CD4-positive, alpha-beta T cell treated with Interleukin-6 at 100 ng/mL for 8 hours (primary cell): ENCODE measurements at regions not wholly inside any gene's neighbourhood (a gene's known extent, or its start where the extent isn't known, plus 50 kb on each side); places are given as distances from the start of the nearest gene placed in this dataset.
"Not testable (repeated sequence)": the region's sequence is repeated elsewhere in the genome, so short reads cannot be mapped to it uniquely, and the experiment has no call there.

Source experiments
- DNase-seq: peaks from one replicate; pipeline ENCODE4 v3.0.0-alpha.2; 2020; ENCODE audit warnings: mixed read lengths, low spot score

DNA sequence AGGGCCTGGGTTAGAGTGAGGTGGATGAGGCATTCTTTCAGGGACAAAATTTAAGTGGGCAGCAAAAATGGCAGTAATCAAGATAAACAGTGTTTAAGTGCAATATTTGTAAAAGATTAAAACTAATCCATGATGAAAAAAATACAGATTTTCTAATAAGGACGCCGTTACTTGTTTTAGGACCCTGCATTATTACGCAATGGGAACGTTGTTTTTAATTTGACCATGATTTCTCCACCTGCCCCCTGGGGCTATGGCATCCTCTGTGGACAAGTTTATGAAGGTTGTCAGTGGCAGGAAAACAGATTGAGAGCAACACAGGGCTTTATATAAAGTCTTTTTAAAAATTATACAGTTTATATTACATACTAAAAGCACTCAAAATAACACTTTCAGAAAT, 380.6 kb upstream of the PHF14 start:
- DNase-seq = no peak

DNA sequence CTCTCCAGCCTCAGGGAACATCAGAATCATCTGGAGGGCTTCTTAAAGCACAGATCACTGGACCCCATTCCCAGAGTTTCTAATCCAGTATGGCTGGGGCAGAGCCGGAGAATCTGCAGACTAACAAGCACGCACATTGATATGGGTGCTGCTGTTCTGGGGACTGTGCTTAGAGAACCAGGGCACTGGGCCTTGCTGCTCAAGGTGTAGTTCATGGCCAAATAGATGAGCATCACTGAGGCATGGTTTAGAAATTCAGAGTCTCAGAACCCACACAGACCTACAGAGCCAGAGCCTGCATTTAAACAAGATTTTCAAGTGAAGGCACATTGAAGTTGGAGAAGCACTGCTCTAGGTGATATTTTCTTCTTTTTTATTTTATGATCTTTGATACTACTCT, 376.8 kb upstream of the PHF14 start:
- DNase-seq = no peak

DNA sequence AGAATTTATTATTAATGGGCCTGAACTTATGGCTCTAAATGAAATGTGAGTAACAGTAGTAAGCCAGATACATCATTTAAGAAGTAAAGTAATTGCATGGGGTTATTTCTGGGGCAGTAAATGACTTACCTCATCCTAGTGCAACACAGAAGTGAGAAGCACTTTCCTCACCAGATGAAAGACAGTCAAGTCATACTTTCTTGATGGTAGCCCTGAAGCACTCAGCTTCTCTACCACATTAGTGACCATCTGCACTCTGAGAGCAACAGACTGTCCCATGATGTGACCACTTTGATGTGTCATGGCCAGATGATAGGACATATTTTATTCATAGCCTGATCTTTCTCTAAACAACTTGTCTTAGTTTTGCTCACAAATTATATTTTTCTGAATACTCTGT, 369.5 kb upstream of the PHF14 start:
- DNase-seq = no peak

DNA sequence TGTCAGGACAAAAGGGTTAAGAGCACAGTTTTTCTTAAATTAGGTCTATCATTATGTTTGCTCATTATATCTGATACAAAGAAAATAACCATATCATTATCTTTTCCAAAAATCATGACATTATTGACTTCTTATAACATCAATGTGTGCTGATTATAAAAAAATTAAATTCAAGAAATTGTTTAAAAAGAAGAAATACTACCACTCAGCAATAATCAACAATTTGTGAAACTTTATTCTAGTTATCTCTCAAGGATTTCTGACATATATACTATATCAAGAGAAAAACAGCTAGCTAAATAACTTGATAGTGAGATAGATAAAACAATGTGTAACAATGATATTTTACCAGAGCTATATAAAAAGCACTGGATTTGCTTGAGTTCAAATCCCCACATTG, 360.7 kb upstream of the PHF14 start:
- no peak for DNase-seq

DNA sequence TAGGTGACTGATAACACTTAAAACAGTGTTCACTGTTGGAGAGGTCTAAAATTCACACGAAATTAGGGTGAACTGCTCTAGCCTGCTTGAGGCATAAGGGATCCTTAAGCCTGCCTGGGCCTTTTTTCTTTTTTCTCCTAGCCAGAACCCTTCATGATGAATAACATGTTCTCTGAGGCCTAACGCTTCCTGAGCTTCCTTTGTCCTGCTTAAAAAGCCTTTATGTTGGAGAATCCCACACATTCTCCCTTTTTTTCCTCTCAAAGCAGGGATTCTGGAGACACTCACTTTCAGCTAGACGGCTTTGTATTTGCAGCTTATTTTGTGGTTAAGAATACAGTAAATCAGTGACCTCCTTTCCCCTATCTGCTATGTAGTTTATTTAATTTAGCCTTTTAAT, 354.7 kb upstream of the PHF14 start:
- DNase-seq = no peak

DNA sequence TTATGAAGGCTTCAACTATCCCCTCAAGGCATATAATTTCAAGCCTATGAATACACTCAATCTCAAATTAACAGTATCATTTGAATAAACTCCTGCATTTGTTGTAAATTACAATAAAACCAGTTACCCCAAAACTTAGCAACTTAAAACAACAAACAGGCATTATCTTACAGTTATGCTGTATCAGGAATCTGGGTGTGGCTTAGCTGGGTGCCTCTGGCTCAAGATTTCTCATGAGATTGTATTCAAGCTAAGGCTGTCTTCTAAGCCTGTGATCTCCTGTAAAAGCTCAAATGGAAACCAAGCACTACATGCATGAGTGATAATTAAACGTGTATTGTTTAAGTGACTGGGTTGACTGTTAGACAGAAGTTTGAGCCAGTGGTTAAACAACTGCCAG, 341.0 kb upstream of the PHF14 start:
- no peak for DNase-seq

DNA sequence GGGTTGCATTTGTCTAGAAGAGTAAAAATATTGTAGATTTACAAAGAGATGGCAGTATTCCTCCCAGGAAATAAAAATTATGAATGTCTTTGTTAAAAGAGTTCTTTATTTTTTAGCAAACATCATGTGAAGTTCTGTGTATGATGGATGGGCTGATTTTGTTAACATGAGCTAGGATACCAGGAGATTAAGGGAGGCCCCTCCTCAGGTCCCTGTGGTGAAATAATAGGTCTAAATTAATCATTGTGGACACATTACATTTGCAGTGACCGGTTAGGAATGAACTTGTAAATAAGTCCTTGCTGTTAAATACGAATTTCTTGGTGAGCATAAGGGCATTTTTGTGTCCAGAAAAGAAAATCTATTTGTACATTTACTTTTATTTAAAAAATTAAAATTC, 339.4 kb upstream of the PHF14 start:
- DNase-seq = no peak

DNA sequence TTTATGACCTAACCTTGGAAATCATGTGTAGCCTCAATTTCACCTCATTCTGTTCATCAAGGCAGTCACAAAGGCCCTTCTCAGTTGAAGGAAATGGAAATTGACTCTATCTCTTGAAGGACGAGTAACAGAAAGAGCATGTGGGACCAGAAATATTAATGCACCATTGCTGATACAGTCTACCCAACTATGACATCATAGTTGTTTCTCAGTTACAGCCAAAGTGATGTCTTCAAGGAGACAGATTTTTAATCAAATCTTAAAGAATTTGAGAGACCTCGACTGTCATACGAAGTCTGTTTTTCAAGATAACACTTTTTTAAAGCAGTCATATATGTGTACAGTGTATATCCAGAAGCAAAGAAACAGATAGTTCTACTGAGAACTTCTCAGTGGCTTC, 335.7 kb upstream of the PHF14 start:
- no peak for DNase-seq

DNA sequence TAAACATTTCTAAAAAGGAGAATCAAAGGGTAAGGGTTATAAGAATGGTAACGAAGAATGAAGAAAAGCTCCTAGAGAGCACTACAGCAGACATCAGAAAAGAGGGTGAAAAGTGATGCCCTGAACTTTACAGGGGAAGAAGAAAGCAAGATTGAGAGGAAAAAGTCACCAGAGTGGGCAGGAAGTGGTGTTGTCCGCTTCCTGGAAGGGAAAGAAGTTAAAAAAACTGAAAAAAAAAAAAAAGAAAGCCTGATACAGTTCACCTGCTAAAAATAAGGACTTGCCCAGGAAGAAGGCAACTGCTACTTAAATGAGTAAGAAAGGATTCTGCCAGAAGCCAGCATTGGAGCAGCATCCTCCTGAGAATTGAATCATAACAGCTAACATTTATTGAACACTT, 330.1 kb upstream of the PHF14 start:
- no peak for DNase-seq

DNA sequence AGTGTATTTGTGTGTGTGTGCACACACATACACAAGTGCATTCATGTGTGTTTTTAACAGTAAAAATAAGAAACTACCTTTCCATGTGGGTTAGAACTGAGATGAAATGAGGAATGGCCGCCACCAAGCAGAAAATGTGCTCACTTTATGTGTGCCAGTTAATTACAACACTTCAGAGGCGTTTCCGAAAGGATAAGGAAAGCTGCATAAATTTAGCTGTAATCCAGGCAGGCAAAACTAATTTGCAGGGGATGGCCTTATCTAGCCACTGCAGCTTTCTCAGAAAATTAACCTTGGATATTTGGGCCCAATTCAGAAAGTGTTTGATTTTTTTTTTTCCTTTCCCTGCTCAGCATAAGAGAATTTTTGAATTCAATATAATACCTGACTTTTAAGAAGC, 328.8 kb upstream of the PHF14 start:
- no peak for DNase-seq

DNA sequence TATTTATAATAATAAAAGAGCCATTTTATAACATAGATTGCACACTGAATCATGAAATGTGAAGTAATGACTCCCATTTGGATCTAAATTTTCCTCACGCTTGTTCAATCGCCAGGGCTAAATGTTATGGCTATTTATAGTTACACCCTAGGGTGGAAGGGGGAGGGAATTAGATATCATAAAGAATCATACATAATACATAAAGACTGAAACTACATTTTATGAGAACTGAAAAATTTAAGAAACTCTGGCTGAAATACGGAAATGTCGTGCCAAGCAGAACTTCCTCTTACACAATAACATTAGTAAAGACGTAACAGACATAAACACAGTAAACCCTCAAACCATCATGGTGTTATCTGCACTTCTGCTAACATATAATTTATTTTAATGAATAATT, 327.5 kb upstream of the PHF14 start:
- DNase-seq = no peak

DNA sequence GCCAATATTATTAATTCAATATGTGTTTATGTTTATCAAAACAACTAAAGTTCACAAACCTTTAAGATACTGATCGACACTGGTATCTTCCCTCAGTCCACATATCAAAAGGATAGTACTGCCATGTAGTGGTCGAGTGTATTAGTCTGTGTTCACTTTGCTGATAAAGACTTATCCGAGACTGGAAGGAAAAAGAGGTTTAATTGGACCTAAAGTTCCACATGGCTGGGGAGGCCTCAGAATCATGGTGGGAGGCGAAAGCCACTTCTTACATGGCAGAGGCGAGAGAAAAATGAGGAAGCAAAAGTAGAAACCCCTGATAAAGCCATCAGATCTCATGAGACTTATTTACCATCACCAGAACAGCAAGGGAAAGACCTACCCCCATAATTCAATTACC, 325.4 kb upstream of the PHF14 start:
- no peak for DNase-seq

DNA sequence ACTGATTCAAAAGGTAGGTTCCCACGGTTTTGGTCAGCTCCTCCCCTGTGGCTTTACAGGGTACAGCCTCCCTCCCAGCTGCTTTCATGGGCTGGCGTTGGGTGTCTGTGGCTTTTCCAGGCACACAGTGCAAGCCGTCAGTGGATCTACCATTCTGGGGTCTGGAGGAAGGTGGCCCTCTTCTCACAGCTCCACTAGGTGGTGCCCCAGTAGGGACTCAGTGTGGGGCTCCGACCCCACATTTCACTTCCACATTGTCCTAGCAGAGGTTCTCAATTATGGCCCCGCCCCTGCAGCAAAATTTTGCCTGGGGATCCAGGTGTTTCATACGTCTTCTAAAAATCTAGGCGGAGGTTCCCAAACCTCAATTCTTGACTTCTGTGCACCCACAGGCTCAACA, 324.6 kb upstream of the PHF14 start:
- DNase-seq = not testable (repeated sequence)

DNA sequence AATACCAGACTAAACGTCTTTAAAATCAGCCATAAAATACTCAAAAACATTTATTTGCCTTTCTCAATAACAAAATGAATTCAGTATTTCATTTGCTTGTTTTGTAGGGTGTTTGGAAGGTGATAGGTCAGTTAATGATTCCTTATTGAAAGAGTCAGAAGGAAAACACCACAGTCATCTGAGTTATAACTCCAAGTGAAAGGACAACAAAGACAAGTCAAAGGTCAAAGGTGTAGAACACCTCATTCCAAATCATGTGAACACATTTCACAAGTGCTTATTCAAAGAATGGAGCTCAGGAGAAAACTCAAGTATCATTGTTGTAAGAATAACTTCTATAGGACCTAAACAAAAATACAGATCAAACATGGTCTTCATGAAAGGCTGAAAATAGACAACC, 318.6 kb upstream of the PHF14 start:
- no peak for DNase-seq

DNA sequence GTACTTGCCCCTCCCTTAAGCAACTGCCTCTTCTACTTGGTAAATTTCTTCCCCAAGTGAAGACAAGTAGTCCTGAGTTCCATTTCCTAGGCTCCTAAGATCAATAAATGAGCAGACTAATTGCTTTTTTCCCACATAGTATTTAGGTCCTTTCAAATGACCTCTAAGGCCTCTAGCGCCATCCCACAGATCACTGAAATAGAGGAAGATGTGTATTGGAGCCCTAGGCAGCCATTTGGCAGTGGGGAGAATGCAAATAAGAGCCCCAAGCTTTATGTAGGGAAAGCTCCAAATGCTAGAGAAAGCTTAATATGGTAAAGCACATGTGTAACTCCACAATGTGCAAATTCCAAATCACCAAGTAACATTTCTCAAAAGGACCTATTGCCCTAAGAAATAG, 316.5 kb upstream of the PHF14 start:
- no peak for DNase-seq

DNA sequence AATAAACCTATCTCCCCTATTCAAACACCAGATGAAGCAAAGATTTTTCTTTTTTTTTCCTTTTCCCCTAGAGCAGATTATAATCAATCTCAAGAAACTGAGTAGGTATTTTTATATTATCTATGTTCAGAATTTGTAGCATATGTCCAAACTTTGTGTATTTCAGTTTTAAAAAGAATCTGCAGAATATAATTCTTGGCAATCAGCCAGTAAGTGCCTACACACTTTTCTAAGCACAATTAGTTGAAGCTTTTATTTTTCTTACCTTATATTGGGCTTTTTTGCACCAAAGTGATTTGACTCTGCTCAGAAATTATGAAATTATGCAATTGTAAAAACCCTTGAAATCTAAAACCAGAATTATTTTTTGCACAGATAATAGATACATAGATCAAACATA, 315.8 kb upstream of the PHF14 start:
- no peak for DNase-seq

DNA sequence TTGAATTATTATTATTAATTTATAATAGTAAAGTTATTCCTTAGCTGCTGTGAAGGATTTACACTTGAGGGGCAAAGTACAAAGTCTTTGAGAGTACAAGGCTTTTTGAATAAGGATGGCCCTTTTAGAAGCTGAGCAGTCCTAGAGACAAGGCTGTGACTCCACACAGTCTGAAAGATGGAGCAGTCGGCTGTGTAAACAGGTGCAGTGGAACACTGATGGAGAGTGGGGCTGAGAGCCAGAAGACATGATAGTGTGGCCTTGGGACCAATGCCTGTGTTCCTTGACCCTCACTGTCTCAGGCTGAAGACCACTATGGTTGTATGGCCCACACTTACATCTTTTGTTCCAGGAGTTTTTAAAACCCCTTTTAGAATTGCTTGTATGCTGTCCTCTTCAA, 311.2 kb upstream of the PHF14 start:
- no peak for DNase-seq

DNA sequence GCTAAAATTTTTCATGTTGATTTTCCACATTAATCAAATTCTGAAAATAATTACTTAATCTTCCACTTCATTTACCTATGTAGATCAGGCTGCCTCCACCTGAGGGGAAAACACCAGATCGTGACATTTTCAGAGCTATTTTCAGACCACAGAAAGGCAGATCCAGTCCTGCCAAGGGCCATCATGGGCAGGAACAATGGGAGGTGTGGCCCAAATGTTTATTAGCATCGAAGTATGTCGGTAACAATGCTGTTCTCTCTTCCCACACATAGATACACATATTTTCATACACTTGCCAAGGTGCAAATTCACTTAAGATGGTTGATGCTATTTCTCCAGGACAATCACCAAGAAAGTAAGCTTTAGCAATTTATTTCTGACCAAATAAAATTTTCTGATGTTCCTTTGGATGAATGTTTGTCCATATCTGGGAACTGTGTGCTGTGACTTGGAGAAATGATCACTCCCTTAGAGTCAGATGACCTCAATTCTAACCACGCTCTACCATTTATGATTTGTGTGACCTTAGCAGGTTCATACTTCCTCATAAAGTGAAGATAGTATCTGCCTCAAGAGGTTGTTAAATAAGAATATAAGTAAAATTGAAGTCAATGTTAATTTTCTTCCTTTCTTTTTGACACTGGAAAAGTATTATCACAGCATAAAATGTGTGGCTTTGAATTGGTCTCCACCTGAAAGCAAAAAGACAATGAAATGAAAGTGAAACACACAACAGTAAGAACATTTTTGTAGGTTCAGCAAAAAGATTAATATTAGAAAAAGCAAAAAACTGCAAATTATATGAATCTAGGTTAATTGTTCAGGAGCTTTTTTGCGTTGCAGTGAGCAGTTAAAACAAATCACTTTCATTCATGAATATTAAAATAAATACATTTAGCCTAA, 310.4 kb upstream of the PHF14 start:
- no peak for DNase-seq

DNA sequence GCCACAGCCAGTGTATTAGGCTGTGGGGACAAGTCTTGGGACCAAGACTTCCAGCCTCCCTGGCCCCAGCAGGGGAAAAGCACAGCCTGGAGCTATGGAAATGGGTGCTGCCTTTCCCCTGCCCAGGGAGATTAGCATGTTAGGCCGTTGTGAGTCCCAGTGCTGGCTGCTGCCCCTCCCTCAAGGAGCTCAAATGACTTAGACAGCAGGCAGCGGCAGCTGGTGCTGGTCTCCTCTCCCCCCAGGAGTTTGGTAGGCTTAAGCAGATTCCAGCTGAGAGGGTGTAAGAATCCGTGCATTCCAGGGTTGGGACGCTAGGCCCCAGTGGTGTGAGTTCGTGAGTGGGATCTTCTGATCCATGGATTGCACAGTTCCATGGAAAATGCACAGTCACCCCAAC, 301.5 kb upstream of the PHF14 start:
- DNase-seq = no peak

DNA sequence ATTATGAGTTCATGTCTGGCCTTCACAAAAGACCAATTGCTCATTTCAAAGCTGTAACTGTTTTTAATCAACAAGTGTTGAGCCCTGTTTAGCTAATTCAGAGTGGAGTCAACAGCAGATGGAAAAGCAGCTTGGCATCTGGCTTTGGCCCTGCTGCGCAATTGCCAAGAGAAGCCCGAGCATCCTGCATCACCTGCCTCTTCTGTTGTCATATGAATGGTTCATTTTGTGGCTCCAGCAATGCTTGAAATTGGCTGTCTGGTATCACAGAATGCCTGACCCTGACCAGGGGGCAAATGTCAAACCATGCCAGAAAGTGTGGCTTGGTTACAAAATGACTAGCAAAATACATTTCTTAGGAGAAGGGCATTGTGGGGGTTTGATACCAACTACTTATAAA, 296.5 kb upstream of the PHF14 start:
- no peak for DNase-seq

DNA sequence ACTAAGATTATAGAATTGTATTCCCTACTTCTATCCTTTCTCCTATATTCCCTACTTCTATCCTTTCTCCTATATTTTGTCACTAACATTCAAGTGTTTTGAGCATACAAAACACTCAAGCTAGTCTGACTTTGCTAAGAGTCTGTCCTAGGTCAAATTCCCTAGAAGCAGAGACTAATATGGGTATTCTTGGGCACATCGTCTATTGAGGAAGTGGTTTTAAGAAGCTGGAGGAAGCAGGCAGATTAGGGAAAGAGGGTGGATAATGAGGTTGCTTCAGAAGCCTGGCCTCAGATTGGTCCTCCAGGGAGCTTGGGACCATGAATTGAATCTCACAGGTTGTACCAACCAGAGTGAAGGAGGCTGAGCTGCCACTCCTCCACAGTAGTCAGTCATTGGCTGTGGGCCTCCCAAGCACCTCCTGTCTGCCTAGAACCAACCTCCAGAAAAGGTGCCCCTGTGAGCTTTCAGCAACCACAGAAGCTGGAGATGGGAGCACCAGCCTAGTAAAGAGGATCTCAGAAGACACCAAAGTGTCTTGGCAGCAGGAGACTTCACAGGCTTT, 295.9 kb upstream of the PHF14 start:
- no peak for DNase-seq

DNA sequence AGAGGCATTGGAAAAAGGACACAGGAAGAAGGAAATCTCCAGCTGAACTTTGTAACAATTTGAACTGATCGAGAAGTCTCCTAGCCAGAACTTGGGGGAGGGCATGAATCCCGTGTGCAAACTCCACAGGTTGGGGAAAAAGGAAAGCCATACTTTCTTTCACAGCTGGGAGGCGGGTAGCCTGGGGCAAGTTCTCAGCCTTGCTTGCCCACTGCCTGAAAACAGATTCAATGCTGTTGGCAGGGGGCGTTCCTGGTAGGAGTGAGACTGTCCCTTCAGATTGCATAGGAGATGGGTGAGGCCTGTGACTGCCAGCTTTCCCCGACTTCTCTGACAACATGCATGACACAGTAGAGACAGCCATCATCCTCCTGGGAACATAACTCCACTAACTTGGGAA, 289.1 kb upstream of the PHF14 start:
- DNase-seq = no peak

DNA sequence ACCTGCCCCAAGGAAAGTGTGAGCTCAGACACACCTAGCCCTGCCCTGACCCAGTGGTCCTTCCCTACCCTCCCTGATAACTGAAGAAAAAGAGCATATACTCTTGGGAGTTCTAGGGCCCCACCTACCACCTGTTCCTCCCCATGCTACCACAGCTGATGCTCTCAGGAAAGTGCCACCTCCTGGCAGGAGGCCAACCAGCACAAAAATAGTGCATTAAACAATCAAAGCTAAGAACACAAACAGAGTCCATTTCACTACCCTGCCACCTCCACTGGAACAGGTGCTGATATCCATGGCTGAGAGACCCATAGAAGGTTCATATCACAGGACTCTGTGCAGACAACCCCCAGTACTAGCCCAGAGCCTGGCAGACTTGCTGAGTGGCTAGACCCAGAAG, 288.6 kb upstream of the PHF14 start:
- no peak for DNase-seq

DNA sequence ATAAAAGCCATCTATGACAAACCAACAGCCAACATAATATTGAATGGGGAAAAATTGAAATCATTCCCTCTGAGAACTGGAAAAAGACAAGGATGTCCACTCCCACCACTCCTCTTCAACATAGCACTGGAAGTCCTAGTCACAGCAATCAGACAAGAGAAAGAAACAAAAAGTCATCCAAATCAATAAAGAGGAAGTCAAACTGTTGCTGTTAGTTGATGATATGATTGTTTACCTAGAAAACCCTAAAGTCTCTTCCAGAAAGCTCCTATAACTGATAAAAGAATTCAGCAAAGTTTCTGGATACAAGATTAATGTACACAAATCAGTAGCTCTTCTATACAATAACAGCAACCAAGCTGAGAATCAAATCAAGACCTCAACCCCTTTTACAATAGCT, 285.1 kb upstream of the PHF14 start:
- no peak for DNase-seq
